ENCODE measurements at regions not wholly inside any gene's neighbourhood (a gene's known extent, or its start where the extent isn't known, plus 50 kb on each side); places are given as distances from the start of the nearest gene placed in this dataset.

- no peak for TF ChIP-seq CTCF (conservative IDR thresholded peaks at IDR 0.05 in 1 of 2, IDR thresholded peaks at IDR 0.05 in 1 of 2; ENCODE audit: low read depth in 1 of 2, low read length in 2 of 2)
- no peak for TF ChIP-seq EZH2 (IDR thresholded peaks at IDR 0.05; ENCODE audit: low read length, missing control alignments)
These were observed 96.5 kb upstream of the SLC25A48 start for GRCh38 chr5:135737701-135738563.

Data from fibroblast of lung (primary cell).